Activated naive CD4-positive, alpha-beta T cell (primary cell): ENCODE measurements at regions not wholly inside any gene's neighbourhood (a gene's known extent, or its start where the extent isn't known, plus 50 kb on each side); places are given as distances from the start of the nearest gene placed in this dataset.

Experiments
- DNase-seq, 4 experiments: peaks; one replicate each; lab custom pipeline; 2025; lab: John Stamatoyannopoulos, UW

GRCh38 chr18:11268153-11268552 is 118.8 kb upstream of the PIEZO2 start:
- DNase-seq: no peak

GRCh38 chr18:11266781-11267480 is 117.6 kb upstream of the PIEZO2 start:
- no peak for DNase-seq

DNA sequence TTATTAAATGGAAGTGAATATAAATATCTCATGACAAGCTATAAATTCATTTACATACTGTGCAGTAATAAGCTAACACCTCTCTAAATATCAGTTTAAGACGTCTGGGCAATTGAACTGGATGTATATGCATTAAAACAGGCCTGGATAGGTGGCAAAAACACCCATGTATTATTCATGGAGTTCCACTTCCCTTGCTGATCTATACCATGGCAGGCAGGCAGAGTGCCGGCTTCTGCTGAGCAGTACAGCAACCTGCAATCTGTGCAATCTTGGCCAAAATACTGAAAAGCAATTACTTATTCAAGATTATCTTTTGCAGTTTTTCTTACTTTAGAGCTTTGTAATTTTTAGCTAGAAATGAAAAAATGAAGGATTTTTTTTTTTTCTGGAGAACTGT is 112.1 kb upstream of the PIEZO2 start:
- DNase-seq: no peak

- DNase-seq: no peak
Observed at GRCh38 chr18:11260961-11261461, 111.6 kb upstream of the PIEZO2 start.

GRCh38 chr18:11259469-11260150 is 110.2 kb upstream of the PIEZO2 start:
- DNase-seq: no peak

- DNase-seq: no peak
Observed at GRCh38 chr18:11258039-11258610, 108.8 kb upstream of the PIEZO2 start.

DNA sequence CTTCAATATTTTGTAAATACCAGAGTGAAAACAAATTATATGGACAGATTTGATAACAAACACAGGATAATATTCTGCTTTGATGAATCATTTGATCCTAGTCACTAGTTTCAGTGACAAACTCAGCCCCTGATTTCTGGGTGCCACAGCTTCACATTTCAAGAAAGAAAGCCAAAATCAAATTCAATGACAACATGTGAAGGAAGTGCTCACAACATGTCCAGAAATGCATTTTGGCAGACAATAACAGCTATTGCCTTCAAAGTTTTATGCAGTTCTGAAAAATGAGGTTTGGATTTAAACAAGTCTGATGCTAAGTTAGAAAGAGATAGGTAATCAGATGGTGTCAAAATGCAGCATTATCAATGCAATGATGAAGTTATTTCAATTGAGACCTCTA is 106.9 kb upstream of the PIEZO2 start:
- no peak for DNase-seq

- DNase-seq: no peak
Observed at GRCh38 chr18:11251891-11252270, 102.5 kb upstream of the PIEZO2 start.

DNA sequence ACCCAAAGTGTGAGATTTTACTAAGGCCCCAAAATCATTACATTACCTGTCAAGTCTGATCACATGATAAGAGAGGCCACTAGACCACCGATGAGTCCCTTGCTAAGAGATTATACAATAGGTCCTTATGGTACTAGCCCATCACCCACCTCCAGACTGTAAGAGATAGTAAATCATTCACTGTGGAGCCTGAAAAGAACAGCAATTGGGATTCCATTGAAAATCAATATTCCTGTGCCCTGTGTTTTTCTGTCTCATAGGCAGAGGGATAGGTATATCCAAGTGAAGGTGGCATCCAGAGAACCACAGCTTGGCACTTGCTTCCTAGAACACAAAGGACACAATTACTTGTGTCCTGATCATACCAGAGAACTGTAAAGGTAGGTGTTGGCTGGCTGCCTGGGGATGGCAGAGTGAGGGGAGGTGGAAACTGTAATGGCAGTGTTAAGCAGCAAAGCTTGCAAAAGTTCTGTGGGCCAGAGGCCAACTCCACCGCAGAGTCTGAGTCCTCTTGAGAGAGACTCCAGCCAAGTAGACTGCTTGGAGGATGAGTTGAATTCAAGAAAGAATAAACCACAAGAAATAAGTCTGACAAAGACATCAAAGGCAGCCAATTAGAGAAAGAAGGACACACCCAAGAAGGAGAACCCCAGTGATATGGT is 102.0 kb upstream of the PIEZO2 start:
- DNase-seq: no peak

DNA sequence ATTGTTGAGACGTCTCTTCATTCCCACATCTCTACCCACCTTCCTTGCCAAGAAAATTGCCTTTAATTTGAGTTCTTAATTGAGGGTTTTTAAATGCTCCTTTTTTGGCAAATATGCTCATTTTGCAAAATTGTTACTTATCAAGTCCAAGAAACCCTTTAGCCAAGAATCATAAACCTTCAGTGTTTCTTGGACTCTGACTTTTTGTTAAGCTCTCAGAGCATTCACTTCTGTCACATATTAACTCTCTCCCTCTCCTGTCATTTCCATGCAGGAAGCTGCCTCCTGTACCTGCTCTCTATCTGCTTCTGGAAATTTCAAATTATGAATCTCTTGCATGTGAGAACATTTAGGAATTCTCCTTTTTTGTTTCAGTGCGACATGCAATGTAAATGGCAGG is 100.0 kb upstream of the PIEZO2 start:
- DNase-seq: no peak

- no peak for DNase-seq
Observed at GRCh38 chr18:11247381-11247970, 98.1 kb upstream of the PIEZO2 start.

DNA sequence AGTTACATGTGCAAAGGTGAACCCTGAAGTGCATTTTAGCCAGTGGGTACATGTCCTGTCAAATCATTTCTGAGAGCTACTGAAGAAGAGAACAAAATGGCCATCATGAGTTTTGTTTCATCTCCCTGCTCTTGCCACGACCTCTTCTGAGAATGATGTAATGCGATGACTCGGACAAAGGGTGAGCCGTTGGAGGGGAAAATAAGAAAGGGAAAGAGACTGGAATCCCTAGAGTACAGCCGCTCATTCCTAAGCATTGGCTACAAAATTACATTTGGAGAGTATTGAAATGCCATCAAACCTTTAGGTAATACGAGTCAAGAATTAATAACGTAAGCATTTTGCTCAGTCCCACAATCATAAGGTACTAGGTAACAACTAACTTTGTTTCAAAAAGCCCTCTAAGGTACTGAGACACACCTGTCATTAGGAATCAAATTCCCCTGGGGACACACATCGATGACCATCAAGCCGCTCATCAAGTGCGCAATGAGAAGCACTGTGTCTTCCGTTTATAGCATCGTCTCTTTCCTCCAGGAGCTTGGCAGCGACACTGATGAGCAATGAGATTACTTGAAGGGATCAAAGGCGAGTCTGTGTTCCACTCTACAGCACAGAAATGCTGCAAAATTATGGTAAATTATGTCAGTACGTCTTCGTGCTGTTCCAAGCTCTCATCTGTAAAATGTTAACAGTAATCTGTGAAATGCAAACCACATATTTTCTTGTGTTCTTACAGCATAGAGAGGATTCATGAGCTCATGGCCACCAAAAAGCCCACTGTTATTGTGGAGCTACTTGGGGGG is 97.3 kb upstream of the PIEZO2 start:
- DNase-seq: no peak

DNA sequence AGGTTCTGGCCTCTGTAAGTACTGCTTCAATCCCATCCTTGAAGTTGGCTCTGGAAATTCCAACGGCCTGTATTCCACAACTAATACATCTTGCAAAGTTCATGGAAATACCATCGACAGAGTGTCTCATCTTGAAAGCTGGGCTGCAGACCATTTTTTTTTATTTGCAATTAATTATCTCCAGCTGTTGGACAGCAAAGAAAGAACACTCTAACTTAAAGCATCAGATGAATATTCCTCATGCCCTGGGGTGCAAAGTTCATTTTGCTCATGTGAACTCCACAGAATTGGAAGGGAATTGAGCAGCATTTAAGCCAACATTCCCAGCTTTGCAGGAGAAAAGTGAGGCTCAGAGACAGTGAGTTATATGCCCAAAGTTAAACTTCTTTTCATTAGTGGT is 96.5 kb upstream of the PIEZO2 start:
- no peak for DNase-seq

GRCh38 chr18:11237484-11237883 is 88.1 kb upstream of the PIEZO2 start:
- no peak for DNase-seq

DNA sequence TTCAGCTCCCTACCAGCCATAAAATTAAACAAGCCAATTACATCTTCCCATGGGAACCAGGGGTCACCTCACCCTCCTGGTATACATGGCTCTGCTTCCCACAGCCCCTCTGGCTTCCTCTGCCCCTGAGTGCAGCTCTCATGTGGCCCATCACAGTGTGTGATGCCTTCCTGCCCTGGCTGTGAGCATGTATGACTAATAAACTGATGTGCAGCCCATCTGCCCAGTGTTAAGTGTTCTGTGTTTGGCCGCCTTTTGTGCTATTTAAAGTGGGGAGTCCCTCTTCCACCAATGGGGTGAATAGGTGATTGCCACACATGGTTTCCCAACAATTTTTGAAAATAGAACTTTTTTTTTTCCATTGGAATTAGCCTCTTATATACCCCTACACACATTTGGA is 87.7 kb upstream of the PIEZO2 start:
- DNase-seq: no peak

DNA sequence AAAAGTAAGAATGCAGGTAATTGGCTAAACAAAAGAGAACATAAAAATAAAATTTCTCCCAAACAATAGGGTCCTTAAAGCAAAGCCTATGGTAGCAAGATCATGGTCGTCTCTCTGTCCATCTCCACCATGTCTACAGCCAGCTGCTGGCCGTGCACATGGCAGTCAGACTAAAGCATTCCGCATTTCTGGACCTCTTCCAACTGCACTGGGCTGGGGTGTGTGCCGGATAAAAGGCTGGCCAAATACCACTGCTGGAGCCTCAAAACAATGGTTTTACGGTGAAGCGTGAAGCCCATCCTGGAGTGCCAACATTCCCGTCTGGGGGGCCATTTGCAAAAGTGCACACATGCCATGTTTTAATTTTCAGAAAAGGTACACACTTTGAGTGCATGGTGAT is 74.8 kb upstream of the PIEZO2 start:
- DNase-seq: no peak

DNA sequence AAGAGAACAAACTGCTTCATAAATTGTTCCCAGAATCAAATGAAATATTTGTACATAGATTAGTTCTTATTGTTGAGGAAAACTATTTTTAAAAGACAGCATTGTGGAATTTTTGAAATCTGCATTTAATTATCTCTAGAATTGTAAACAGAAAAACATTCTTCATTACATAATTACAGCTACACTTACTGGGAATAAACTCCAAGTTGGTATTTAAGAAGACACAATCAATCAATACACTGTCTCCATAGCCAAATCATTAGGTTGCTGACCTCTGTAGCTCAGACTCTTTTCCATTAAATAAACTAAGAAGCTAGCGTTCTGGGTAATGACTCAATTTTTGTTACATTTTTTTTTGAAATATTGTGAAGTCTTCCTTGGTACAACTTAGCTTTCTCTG is 70.2 kb upstream of the PIEZO2 start:
- no peak for DNase-seq

DNA sequence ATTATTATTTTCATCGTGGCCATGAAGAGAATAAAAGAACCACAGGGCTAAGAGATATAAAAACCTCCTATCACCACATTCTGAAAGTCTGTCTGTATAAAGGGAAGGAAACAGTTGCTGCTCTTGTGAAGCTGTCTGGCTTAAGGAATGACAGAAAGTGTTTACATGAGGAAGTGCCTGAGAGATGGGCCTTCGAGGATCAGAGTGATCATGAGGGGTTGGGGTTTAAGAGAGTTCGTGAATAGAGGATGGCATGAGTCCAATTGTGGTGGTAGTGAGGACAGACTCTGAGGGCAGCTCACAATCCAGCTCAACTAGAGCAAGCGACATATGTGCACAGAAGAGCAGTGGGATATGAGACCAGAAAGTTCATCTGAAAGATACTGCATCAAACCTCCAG is 65.8 kb upstream of the PIEZO2 start:
- no peak for DNase-seq

GRCh38 chr18:11204020-11204419 is 54.7 kb upstream of the PIEZO2 start:
- DNase-seq: no peak

DNA sequence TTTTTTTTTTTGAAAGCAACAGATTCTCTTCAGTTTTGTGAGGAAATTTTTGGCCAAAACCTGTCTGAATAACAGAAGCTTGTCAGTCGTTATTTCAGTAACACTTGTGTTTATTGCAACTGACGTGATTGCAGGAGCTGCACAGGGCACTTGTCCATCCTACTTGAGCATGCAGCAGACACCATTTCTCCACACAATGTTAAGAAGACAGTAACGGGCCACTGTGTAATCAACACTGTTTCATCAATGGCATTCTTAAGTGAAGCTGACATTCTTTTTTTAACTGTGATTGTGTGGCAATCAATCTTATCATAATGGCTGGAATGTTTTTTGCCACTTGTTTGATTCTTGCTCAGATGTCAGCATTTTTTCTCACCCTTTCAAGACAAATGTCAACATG is 50.1 kb upstream of the PIEZO2 start:
- DNase-seq: no peak
